Esophagus muscularis mucosa (tissue), 4 donors: ENCODE measurements at regions not wholly inside any gene's neighbourhood (a gene's known extent, or its start where the extent isn't known, plus 50 kb on each side); places are given as distances from the start of the nearest gene placed in this dataset.
"Not testable (repeated sequence)": the region's sequence is repeated elsewhere in the genome, so short reads cannot be mapped to it uniquely, and the experiment has no call there.

ENCODE experiments used
- DNase-seq: peaks from one replicate; pipeline ENCODE4 v3.0.0-alpha.2; 2017; ENCODE audit errors: extremely low spot score
- H3K27ac ChIP-seq, 4 donors: fragments of 200-600 bp; sonication (generic); replicated peaks in 1 of 4; 1 replicate in 3 of 4; 2 replicates in 1 of 4; pipeline ENCODE4 v1.5.1; 2016 to 2019; ENCODE audit warnings: mild to moderate bottlenecking in 1 of 4
- H3K27me3 ChIP-seq, 4 donors: fragments of 200-600 bp; sonication (generic); one replicate each; pipeline versions ENCODE4 v1.5.1 to v1.6.0; 2016 to 2019
- H3K36me3 ChIP-seq, 4 donors: fragments of 200-600 bp; sonication (generic); one replicate each; pipeline ENCODE4 v1.5.1; 2016 to 2019
- H3K4me1 ChIP-seq, 4 donors: fragments of 200-600 bp; sonication (generic); one replicate each; pipeline ENCODE4 v1.5.1; 2016 to 2019
- H3K4me3 ChIP-seq, 4 donors: fragments of 200-600 bp; sonication (generic); 1 replicate in 2 of 4; 2 replicates in 2 of 4; pipeline ENCODE4 v1.5.1; 2016 to 2019; ENCODE audit warnings: mild to moderate bottlenecking in 4 of 4, moderate library complexity in 1 of 4
- H3K9me3 ChIP-seq, 4 donors: fragments of 200-600 bp; sonication (generic); 1 replicate in 3 of 4; 2 replicates in 1 of 4; pipeline ENCODE4 v1.5.1; 2016 to 2019
- CTCF ChIP-seq, 3 experiments: fragments of 200-600 bp in 2 of 3; fragments of 450-650 bp in 1 of 3; sonication (generic) in 2 of 3; IDR thresholded peaks; one replicate each; pipeline ENCODE4 v1.5.1; 2017 to 2019; ENCODE audit warnings: antibody characterized with exemption in 3 of 3, mild to moderate bottlenecking in 2 of 3, moderate library complexity in 1 of 3
- EP300 ChIP-seq: sonication (generic); formaldehyde crosslinking; IDR thresholded peaks from one replicate; pipeline ENCODE4 v1.6.1; 2017; ENCODE audit warnings: antibody characterized with exemption
- POLR2A ChIP-seq: fragments of 450-650 bp; IDR thresholded peaks from one replicate; pipeline ENCODE4 v1.6.1; 2017; ENCODE audit warnings: antibody characterized with exemption, moderate library complexity, mild to moderate bottlenecking, low read depth
- POLR2AphosphoS5 ChIP-seq, 2 donors: sonication (generic); formaldehyde crosslinking; IDR thresholded peaks; one replicate each; pipeline ENCODE4 v1.6.1; 2017; ENCODE audit warnings: antibody characterized with exemption in 2 of 2
- WGBS: methylation state at CpG from one replicate; pipeline ENCODE4 v1.1.5; 2018; 5-methylcytosine and 5-hydroxymethylcytosine counted together
- intact Hi-C: fragments of 100-400 bp; cut with DNase I; formaldehyde crosslinking; loops from one replicate; pipeline ENCODE4 v1.15.1; 2023

- Histone ChIP-seq H3K36me3 (no peaks in the 10 kb centered on the region), H3K9me3 (no peaks in the 10 kb centered on the region), H3K4me1 (peaks cover 4 to 27% (median 17%) of the 10 kb centered on the region in 4 donors), H3K4me3 (no peak overlapping the region), H3K27ac (no peak overlapping the region), H3K27me3 (no peaks in the 10 kb centered on the region)
- TF ChIP-seq CTCF (IDR thresholded peaks at IDR 0.05) (no peak), POLR2AphosphoS5 (IDR thresholded peaks at IDR 0.05) (no peak)
- no peak for DNase-seq
- intact Hi-C loops, result no loop called here
Measured at GRCh38 chr15:50857763-50858162, 50.7 kb upstream of the AP4E1 start.

- H3K9me3 ChIP-seq, result no peaks in the 10 kb centered on the region
- no peak overlapping the region for H3K4me3 ChIP-seq
- no peaks in the 10 kb centered on the region for H3K36me3 ChIP-seq
- intact Hi-C loops, result no loop called here
- DNase-seq, result no peak
- H3K27ac ChIP-seq, result no peak overlapping the region
- 92% methylated on average over 4 of the region's 4 CpGs for WGBS
- TF ChIP-seq EP300, result no peak
- no peak for TF ChIP-seq CTCF (IDR thresholded peaks at IDR 0.05)
- no peak for TF ChIP-seq POLR2AphosphoS5 (IDR thresholded peaks at IDR 0.05)
- no peak for TF ChIP-seq POLR2A
- peaks cover 4 to 27% (median 17%) of the 10 kb centered on the region in 4 donors for H3K4me1 ChIP-seq
- H3K27me3 ChIP-seq, result no peaks in the 10 kb centered on the region
Measured at GRCh38 chr15:50854601-50855490, 53.6 kb upstream of the AP4E1 start.

- no peaks in the 10 kb centered on the region for H3K27me3 ChIP-seq
- WGBS, result 95% methylated on average over 1 of the region's 1 CpG
- no peaks in the 10 kb centered on the region for H3K36me3 ChIP-seq
- no peak overlapping the region for H3K4me3 ChIP-seq
- no peak overlapping the region for H3K27ac ChIP-seq
- no peaks in the 10 kb centered on the region for H3K4me1 ChIP-seq
- intact Hi-C loops, result no loop called here
- TF ChIP-seq POLR2A, result no peak
- no peak for TF ChIP-seq POLR2AphosphoS5 (IDR thresholded peaks at IDR 0.05)
- TF ChIP-seq EP300, result no peak
- TF ChIP-seq CTCF (IDR thresholded peaks at IDR 0.05), result no peak
- DNase-seq, result no peak
- H3K9me3 ChIP-seq, result no peaks in the 10 kb centered on the region
Measured at GRCh38 chr15:50850003-50850402, 58.5 kb upstream of the AP4E1 start.

- Histone ChIP-seq H3K4me1 (no peaks in the 10 kb centered on the region), H3K27me3 (no peaks in the 10 kb centered on the region), H3K9me3 (no peaks in the 10 kb centered on the region), H3K27ac (no peak overlapping the region), H3K36me3 (no peaks in the 10 kb centered on the region), H3K4me3 (no peak overlapping the region)
- DNase-seq, result no peak
- intact Hi-C loops, result no loop called here
- TF ChIP-seq POLR2A, result no peak
Measured at GRCh38 chr15:50848349-50848748, 60.1 kb upstream of the AP4E1 start.

- H3K27me3 ChIP-seq, H3K36me3 ChIP-seq, H3K4me3 ChIP-seq, H3K27ac ChIP-seq, H3K9me3 ChIP-seq, H3K4me1 ChIP-seq, intact Hi-C loops, DNase-seq: not testable (repeated sequence)
- 67% methylated on average over 1 of the region's 1 CpG for WGBS
Measured at GRCh38 chr15:50845181-50845580, 63.3 kb upstream of the AP4E1 start.

DNA sequence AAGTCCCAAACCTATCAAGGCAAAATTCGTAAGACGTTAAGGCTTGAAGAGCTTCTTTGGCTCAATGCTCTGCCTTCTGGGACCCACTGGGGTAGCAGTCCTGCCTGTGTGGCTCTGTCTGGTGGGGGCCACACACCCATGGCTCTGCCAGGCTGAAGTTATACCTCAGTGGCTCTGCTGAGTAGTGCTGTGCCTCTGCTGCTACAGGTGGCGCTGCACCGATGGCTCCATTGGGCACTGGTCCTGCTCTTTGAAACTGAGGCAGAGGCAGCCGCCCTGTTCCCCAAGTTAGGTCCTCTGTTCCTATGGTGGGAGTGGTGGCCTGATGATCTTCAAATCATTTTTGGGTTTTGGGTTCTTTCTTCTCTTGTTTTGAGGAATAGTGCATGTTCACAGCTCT is 68.0 kb upstream of the AP4E1 start:
- Histone ChIP-seq H3K27me3 (no peaks in the 10 kb centered on the region), H3K9me3 (no peaks in the 10 kb centered on the region), H3K27ac (no peak overlapping the region), H3K4me1 (no peaks in the 10 kb centered on the region), H3K4me3 (no peak overlapping the region), H3K36me3 (no peaks in the 10 kb centered on the region)
- no peak for DNase-seq
- WGBS, result 92% methylated on average over 5 of the region's 5 CpGs
- intact Hi-C loops, result no loop called here
- no peak for TF ChIP-seq CTCF (IDR thresholded peaks at IDR 0.05)
- TF ChIP-seq EP300, result no peak
- no peak for TF ChIP-seq POLR2AphosphoS5 (IDR thresholded peaks at IDR 0.05)
- no peak for TF ChIP-seq POLR2A
